ENCODE measurements at regions not wholly inside any gene's neighbourhood (a gene's known extent, or its start where the extent isn't known, plus 50 kb on each side); places are given as distances from the start of the nearest gene placed in this dataset.
A peak's percentile ranks its signal among the peaks of the same experiment; 100 is the strongest.

DNA sequence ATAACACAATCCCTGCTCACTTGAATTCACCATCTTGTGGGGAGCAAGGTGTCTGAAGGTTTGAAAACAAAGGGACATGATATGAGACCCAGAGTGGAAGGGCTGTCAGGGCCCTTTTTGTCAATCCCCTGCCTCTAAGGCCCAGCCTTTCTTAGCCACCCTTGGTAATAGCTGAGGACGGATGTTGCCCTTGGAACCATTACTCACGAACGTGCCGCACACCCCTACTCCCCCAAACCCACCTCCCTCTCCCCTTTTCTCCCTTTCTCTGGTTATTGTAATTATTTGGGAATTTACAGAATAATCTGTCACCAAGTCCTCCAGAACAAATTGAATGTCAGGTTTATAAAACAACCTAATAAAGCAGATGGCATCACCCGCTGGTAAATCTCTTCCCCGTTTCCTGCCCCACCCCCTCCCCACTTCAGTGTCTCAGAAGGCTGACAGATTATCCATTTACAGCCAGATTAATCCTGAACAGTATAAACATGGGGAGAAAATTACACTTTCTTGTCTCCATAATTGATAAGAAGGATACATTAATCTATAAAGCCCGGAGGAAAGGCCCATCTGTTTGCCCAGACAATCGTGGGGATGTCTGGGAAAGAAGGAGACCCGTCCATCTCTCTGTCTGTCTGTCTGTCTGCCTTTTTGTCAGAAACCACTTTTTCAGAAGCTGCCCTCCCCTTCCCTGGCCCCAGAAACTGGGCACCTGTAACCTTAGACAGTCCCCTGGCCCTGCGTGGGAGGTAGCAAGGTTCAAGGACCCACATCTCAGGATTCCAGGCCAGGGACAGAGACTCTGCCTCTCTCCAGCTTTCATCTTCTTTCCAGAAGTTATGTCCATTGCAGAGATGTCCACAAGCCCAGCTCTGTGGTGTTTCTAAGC lies 60.6 kb upstream of the CD34 start:
- DNase-seq (ENCODE audit: low read depth), result no peak

DNA sequence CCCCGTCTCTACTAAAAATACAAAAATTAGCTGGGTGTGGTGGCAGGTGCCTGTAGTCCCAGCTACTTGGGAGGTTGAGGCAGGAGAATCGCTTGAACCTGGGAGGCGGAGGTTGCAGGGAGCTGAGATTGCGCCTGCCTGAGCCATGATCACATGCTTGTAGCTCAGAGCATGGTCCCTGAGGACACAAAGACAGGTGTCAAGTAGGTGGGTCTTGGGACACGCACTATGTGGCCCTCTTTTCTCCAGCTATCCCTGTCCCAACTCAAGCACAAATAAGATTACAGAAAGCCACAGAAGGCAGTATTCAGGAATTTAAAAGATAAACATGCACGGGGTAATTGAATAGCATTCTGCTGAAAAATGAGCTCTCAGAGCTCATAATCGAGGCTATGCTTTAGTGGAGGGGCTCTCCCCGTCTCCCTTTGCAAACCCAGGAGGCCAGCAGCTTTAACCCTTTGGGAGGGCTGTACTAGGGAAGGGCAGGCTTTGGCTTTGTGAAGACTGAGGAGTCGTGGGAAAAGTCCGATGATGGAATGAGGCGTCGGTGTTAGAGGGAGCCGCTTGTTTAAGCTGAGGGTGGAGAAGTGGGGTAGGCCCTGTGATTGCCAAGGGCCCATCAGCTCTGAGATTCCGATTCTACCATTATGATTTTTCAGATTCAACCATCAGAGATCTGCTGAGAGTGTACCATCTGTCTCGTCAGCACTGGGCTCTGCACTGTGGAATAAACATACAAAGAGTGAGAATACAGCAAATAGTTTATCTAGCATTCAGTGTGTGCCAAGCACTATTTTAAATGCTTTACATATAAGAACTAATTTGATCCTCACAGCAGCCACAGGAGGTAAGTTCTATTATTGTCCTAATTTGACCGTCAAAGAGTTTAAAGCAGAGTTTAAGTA lies 59.7 kb upstream of the CD34 start:
- no peak for DNase-seq (ENCODE audit: low read depth)

DNA sequence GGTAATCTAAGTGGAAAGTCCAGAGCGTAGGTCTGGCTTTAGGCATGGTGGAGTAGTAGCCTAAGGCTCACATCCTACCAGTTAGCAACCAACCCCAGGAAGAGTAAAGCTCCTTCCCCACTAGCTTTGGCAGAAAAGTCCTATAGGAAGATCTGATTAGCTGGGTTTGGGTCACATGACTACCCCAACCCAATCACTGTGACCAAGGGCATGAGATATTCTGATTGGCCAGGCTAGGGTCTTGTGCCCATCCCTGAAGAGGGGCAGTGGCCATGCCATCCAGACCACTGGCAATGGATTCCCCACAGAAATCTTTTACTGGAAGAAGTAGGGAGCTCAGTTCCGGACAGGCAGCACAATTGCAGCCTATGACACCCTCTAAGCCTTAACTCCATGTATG lies 58.6 kb upstream of the CD34 start:
- no peak for DNase-seq (ENCODE audit: low read depth)

DNA sequence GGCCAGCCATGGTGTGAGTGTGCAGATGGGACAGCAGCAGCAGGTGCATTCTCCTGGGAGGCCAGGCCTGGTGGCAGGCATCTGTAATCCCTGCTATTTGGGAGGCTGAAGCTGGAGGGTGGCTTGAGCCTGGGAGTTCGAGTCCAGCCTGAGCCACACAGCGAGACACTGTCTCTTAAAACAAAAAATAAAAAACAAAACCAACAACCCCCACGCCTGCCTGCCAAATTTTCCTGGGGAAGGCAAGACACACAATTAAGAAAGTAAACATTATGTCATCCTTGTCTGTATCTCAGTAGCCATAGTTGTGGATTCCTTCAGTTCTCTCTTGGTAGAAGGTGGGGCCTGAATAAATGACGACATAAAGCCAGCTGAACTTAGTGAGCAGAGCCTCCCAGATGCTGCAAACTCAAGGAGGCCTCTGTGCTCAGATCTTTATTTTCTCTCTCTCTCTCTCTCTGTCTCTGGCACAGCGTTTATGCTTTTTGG lies 57.6 kb upstream of the CD34 start:
- peak; percentile 33 for DNase-seq (ENCODE audit: low read depth)

DNA sequence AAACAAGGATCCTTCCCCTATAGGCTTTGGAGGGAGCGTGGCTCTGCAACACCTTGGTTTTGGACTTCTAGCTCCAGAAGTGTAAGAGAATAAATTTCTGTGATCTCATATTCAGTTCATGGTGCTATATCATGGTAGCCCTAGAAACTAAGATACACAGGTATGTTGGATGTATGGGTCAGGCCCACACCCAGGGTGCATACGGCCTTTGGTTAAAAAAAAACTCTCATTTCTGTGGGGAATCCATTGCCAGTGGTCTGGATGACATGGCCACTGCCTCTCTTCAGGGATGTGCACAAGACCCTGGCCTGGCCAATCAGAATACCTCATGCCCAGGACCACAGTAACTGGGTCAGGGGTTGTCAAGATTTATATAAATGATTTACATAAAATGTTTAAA lies 56.8 kb upstream of the CD34 start:
- no peak for DNase-seq (ENCODE audit: low read depth)

DNA sequence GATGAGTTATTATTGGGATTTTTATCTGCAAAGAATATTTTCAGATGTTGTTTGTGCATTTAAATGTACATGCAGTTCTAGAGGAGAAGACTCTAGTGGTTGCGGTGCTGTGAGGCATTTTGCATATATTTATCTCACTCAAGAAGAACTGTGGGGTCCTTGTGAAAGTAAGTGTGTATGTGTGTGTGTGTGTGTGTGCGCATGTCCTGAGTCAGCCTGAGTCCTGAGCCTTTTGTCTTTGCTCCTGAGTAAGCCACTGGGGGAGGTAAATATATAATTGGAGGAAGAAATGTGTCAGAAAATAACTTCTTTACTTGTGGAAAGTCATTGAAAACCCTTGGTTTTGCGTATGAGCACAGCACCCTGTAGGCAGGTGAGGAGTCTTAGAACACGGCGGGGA lies 55.6 kb upstream of the CD34 start:
- peak; percentile 13 for DNase-seq (ENCODE audit: low read depth)

DNA sequence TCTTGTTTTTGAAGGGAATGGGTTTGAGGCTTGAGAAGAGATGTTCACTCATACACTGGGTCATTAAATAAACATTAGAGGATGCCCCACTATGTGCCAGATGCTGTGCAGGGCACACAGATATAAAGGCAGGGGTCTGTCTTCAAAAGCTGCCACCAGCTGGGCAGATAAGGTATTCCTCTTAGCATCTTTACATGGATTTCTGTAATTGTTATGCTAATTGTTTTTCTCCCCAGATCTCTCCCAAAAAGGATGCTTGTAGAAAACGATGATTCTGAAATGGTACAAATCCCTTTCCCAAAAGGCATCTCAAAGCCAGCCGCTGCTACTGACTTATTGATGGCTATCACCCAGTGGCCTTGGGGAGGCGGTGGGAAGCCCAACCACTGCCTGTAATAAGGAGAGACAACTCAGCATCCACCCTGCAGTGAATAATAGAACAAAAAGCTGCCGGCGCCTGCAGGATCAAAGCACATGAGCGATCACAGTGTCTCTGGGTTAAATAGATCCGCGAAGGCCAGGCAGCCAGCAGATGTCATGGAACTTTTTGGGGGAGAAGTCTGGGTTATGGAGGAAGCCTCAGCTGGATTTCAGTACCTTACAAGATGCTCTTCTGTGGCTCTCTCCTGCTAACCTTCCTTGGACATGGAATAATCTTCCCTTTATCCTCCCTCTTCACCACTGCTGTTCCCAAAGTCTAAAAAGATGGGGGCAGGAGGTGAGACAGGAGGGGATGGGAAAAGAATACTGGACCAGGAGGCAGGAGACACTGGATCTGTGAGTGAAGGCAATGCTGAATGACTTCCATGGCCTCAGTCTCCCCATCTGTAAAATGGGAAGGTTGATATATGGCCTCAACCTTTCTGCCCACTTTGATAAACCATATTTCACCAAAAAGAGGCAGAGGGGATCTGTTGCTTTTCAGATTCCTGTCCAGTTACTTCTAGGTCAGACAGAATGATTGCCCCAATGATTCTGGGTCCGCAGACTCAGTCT lies 54.8 kb upstream of the CD34 start:
- no peak for DNase-seq (ENCODE audit: low read depth)

DNA sequence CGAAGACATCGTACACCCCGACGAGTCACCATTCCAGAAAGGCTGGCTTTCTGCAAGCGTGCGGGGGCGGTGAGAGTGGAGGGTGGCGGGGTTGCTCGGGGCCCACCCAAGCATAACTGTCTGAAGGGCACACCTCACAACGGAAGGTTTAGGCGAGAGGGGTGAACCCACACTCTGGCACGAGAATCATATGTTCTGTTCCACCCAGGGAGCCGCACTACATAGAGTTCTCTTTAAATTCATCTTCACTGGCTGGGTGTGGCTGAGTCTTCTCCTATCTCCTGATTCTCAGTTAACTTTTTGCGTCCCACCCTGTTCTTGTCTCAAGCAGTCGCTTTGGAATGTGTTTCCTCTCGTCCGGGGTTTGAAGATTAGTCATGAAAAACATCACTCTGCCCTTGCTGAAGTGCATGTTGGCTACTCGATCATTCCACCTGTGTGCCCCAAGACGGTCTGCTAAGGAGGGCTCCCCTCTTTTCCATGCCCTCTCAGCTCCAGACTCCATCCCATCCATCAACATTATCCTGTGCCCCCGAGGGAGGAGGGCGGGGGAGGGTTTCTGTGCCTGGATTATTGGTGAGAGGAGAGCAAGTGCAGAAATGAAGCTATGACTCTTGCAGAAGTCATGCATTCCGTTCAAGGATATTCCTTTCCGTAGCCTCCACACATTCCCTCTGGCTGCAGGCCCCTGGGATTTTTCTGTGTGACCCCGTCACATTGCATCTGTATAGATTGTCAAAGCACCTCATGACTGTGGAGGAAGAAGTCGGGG lies 53.5 kb upstream of the CD34 start:
- peak; percentile 69 for DNase-seq (ENCODE audit: low read depth)

DNA sequence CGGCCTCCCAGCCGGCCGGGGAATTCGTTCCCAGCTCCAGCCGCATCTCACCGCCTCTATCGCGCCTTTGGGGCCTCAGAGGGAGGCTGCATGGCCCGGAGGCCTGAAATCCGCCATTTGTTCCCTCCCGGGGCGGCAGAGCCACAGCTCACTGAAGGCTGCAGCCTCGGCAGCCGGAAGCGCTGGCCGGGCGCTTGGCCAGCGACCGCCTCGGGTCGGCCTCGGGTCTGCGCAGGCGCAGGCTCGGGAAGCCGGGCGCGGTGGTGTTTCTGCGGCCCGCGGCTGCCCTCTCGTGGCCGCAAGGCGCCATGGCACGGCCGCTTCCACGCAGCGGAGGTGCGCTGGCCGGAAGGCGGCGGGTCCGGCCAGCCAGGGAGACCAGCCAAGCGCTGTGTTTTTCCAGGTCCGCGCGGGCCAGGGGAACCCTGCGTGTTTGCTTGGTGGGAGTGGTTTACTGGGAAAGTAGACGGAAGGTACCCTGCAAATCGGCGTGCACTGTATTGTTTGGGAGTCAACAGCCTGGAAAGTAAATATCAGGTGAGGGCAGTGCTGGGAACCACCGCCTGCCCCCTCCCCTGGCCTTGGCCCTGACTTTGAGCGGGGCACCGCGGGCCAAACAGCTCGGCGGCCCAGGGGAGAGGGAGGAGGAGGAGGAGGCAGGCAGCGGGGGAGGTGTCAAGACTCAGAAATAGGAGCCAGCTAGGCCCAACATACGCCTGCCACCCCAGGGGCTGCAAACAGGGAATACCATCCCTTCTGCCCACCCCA lies 52.7 kb upstream of the CD34 start:
- DNase-seq (ENCODE audit: low read depth), result peak; percentile 53

DNA sequence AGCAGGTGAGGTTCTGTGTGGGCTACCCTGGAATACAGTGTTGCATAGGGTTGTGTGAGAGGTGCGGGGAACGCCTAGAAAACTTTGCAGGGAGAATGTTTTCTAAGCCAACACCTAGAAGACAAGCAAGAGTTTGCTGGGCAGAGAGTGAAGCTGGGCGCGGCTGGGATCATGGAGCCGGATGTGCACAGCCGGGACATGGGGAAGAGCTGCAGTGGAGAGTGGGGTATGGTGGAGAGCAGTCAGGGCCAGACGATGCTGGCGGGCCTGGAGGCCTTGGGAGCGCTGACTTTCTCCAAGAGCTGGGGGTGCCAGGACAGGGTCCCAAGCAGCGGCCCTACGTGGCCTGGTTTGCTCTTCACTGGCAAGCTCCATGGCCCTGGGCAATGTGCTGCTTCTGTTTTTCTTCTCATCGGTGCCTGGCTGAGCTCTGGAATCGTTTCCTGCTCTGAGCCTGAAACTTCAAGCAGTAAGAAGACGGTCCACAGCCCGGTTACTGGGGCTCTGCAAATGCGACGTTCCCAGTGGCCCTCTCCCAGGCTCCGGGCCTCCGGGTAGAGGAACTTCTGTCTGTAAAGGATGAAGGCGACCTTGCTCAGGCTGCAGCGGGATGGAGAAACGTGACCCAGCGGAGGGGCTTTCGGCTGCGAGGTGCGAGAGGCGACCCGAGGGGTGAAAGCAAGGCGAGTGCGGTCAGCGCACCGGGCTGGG lies 51.9 kb upstream of the CD34 start:
- peak; percentile 24 for DNase-seq (ENCODE audit: low read depth)

All from amniotic epithelial cell (primary cell).